ENCODE measurements at regions not wholly inside any gene's neighbourhood (a gene's known extent, or its start where the extent isn't known, plus 50 kb on each side); places are given as distances from the start of the nearest gene placed in this dataset.

GRCh38 chr2:144328938-144329337, 191.0 kb downstream of the ZEB2 start:
- Mint-ChIP-seq H3K36me3 (ENCODE audit: low read depth) (peaks cover 19% of the 10 kb centered on the region), H3K9me3 (peaks cover 6% of the 10 kb centered on the region), H3K27ac (no peak overlapping the region), H3K4me3 (no peak overlapping the region), H3K4me1 (peaks cover 56% of the 10 kb centered on the region), H3K27me3 (ENCODE audit: low read depth, poor library complexity) (peaks cover 8% of the 10 kb centered on the region)
- DNase-seq = no peak
- no peak for TF ChIP-seq CTCF (IDR thresholded peaks at IDR 0.05)

GRCh38 chr2:144326825-144327224, 193.1 kb downstream of the ZEB2 start:
- DNase-seq = no peak
- no peak for TF ChIP-seq CTCF (IDR thresholded peaks at IDR 0.05)

GRCh38 chr2:144325086-144325485, 194.8 kb downstream of the ZEB2 start:
- TF ChIP-seq CTCF (IDR thresholded peaks at IDR 0.05) = no peak
- no peak for DNase-seq
- Mint-ChIP-seq H3K27me3 (ENCODE audit: low read depth, poor library complexity) (no peaks in the 10 kb centered on the region), H3K4me1 (peaks cover 35% of the 10 kb centered on the region), H3K4me3 (no peak overlapping the region), H3K36me3 (ENCODE audit: low read depth) (peaks cover 28% of the 10 kb centered on the region), H3K9me3 (peaks cover 16% of the 10 kb centered on the region), H3K27ac (no peak overlapping the region)

More at GRCh38 chr2:144326825-144327224, 193.1 kb downstream of the ZEB2 start:
- peaks cover 16% of the 10 kb centered on the region for H3K9me3 Mint-ChIP-seq
- no peaks in the 10 kb centered on the region for H3K27me3 Mint-ChIP-seq (ENCODE audit: low read depth, poor library complexity)
- H3K4me1 Mint-ChIP-seq = peaks cover 50% of the 10 kb centered on the region
- no peak overlapping the region for H3K27ac Mint-ChIP-seq
- no peak overlapping the region for H3K4me3 Mint-ChIP-seq
- H3K36me3 Mint-ChIP-seq (ENCODE audit: low read depth) = peaks cover 28% of the 10 kb centered on the region

GRCh38 chr2:144324446-144325045, 195.4 kb downstream of the ZEB2 start:
- no peak overlapping the region for H3K4me3 Mint-ChIP-seq
- peaks cover 29% of the 10 kb centered on the region for H3K4me1 Mint-ChIP-seq
- peaks cover 28% of the 10 kb centered on the region for H3K36me3 Mint-ChIP-seq (ENCODE audit: low read depth)
- H3K9me3 Mint-ChIP-seq = peaks cover 12% of the 10 kb centered on the region
- no peak for TF ChIP-seq CTCF (IDR thresholded peaks at IDR 0.05)
- H3K27me3 Mint-ChIP-seq (ENCODE audit: low read depth, poor library complexity) = no peaks in the 10 kb centered on the region
- no peak overlapping the region for H3K27ac Mint-ChIP-seq
- no peak for DNase-seq

- Mint-ChIP-seq H3K4me1 (peaks cover 29% of the 10 kb centered on the region), H3K27me3 (ENCODE audit: low read depth, poor library complexity) (no peaks in the 10 kb centered on the region), H3K27ac (no peak overlapping the region), H3K9me3 (peaks cover 11% of the 10 kb centered on the region), H3K4me3 (no peak overlapping the region), H3K36me3 (ENCODE audit: low read depth) (peaks cover 28% of the 10 kb centered on the region)
- no peak for DNase-seq
- no peak for TF ChIP-seq CTCF (IDR thresholded peaks at IDR 0.05)
These were observed 196.0 kb downstream of the ZEB2 start for GRCh38 chr2:144323946-144324345.

- TF ChIP-seq CTCF (IDR thresholded peaks at IDR 0.05) = no peak
- Mint-ChIP-seq H3K27me3 (ENCODE audit: low read depth, poor library complexity) (no peaks in the 10 kb centered on the region), H3K36me3 (ENCODE audit: low read depth) (peaks cover 18% of the 10 kb centered on the region), H3K4me3 (no peak overlapping the region), H3K9me3 (peaks cover 11% of the 10 kb centered on the region), H3K27ac (no peak overlapping the region), H3K4me1 (peaks cover 28% of the 10 kb centered on the region)
- no peak for DNase-seq
These were observed 197.5 kb downstream of the ZEB2 start for GRCh38 chr2:144322379-144322778.
